Erythroblast (primary cell): ENCODE measurements at regions not wholly inside any gene's neighbourhood (a gene's known extent, or its start where the extent isn't known, plus 50 kb on each side); places are given as distances from the start of the nearest gene placed in this dataset.

Experiments
- GATA1 ChIP-seq: IDR thresholded peaks from 2 replicates; pipeline ENCODE4 v1.6.1; 2011; ENCODE audit warnings: low read depth, mild to moderate bottlenecking, control low read depth, low read length, moderate library complexity
- POLR2A ChIP-seq: IDR thresholded peaks from 2 replicates; pipeline ENCODE4 v1.6.1; 2011; ENCODE audit warnings: mild to moderate bottlenecking, low read length

DNA sequence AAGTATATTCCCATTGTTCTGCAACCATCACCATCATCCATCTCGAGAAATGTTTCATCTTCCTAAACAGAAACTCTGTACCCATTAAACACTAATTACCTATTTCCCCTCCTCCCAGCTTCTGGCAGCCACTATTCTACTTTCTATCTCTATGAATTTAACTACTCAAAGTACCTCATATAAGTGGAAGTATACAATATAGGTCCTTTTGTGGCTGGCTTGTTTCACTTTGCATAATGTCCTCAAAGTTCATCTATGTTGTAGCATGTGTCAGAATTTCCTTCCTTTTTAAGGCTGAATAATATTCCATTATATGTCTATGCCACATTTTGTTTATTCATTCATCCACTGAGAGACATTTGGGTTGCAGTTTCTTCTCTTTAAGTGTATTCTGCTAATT, 159.4 kb downstream of the KCNRG start:
- no peak for TF ChIP-seq POLR2A
- TF ChIP-seq GATA1: no peak
